ENCODE measurements at regions not wholly inside any gene's neighbourhood (a gene's known extent, or its start where the extent isn't known, plus 50 kb on each side); places are given as distances from the start of the nearest gene placed in this dataset.

DNA sequence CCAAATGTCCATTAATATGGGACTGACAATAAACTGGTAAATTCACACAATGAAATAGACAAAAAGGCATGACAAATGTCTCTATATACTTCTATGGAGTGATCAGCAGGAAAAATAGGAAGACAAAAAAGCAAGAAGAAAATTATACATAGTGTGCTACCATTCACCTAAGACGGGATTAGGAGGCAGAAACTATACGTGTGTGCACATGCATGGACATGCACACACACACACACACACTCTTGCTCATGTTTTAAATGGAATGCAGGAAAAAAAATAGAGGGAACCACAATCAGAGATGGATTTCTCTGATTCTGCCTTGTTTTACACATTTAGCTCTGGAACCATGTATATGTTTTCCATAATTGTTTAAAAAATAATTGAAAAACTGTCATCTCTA, 119.0 kb downstream of the ZFAND4 start:
- no peaks in the 10 kb centered on the region for H3K9me3 Mint-ChIP-seq
- no peak overlapping the region for H3K27ac Mint-ChIP-seq
- TF ChIP-seq, protein P1, sequence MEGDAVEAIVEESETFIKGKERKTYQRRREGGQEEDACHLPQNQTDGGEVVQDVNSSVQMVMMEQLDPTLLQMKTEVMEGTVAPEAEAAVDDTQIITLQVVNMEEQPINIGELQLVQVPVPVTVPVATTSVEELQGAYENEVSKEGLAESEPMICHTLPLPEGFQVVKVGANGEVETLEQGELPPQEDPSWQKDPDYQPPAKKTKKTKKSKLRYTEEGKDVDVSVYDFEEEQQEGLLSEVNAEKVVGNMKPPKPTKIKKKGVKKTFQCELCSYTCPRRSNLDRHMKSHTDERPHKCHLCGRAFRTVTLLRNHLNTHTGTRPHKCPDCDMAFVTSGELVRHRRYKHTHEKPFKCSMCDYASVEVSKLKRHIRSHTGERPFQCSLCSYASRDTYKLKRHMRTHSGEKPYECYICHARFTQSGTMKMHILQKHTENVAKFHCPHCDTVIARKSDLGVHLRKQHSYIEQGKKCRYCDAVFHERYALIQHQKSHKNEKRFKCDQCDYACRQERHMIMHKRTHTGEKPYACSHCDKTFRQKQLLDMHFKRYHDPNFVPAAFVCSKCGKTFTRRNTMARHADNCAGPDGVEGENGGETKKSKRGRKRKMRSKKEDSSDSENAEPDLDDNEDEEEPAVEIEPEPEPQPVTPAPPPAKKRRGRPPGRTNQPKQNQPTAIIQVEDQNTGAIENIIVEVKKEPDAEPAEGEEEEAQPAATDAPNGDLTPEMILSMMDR (IDR thresholded peaks at IDR 0.05; ENCODE audit: unreplicated experiment in 3 of 3) = no peak
- no peaks in the 10 kb centered on the region for H3K4me1 Mint-ChIP-seq
- H3K27me3 Mint-ChIP-seq (ENCODE audit: low read depth) = no peaks in the 10 kb centered on the region
- no peak overlapping the region for H3K4me3 Mint-ChIP-seq
- H3K36me3 Mint-ChIP-seq (ENCODE audit: low read depth) = peaks cover 3% of the 10 kb centered on the region

DNA sequence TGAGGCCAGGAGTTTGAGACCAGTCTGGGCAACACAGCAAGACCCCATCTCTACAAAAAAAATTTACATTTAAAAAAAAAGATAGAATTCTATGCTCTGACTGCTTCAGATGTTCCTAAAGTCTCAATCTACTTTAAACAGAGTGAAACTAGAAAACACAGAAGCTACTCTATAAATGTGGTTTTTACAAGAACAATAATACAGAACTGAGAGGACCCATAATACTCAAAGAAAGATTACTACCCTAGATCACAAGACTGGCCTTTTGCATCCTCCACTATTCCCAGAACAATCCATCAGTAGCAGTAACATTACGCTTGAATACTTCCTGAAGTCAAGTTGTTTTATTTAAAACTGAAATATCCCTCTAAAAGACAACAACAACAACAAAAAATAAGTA, 119.4 kb downstream of the ZFAND4 start:
- Mint-ChIP-seq H3K9me3 (no peaks in the 10 kb centered on the region), H3K36me3 (ENCODE audit: low read depth) (peaks cover 6% of the 10 kb centered on the region), H3K4me3 (no peak overlapping the region), H3K27me3 (ENCODE audit: low read depth) (no peaks in the 10 kb centered on the region), H3K4me1 (no peaks in the 10 kb centered on the region), H3K27ac (no peak overlapping the region)
- TF ChIP-seq, protein P1 (IDR thresholded peaks at IDR 0.05; ENCODE audit: unreplicated experiment in 3 of 3) = no peak

DNA sequence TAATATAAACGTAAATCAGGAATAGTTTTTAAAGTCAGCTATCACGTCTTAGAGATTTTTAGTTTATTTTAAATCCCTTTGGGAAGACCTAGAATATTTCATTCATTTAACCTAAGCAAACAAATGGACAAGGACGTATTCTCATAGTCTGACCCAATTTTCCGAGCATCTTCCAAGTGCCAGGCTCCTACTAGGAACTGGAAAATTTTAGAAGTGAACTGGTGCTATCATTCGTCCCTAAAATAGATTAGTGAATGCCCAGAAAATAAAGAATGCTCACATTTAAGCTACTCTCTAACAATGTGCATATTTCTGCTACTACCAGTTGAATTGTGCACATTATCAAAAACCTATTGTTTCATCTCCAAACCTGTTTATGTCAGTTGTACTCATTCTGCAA, 120.1 kb downstream of the ZFAND4 start:
- TF ChIP-seq, protein P1 (IDR thresholded peaks at IDR 0.05; ENCODE audit: unreplicated experiment in 3 of 3) = no peak
- H3K27ac Mint-ChIP-seq = no peak overlapping the region
- H3K4me3 Mint-ChIP-seq = no peak overlapping the region
- no peaks in the 10 kb centered on the region for H3K4me1 Mint-ChIP-seq
- H3K27me3 Mint-ChIP-seq (ENCODE audit: low read depth) = no peaks in the 10 kb centered on the region
- no peaks in the 10 kb centered on the region for H3K9me3 Mint-ChIP-seq
- H3K36me3 Mint-ChIP-seq (ENCODE audit: low read depth) = peaks cover 8% of the 10 kb centered on the region

DNA sequence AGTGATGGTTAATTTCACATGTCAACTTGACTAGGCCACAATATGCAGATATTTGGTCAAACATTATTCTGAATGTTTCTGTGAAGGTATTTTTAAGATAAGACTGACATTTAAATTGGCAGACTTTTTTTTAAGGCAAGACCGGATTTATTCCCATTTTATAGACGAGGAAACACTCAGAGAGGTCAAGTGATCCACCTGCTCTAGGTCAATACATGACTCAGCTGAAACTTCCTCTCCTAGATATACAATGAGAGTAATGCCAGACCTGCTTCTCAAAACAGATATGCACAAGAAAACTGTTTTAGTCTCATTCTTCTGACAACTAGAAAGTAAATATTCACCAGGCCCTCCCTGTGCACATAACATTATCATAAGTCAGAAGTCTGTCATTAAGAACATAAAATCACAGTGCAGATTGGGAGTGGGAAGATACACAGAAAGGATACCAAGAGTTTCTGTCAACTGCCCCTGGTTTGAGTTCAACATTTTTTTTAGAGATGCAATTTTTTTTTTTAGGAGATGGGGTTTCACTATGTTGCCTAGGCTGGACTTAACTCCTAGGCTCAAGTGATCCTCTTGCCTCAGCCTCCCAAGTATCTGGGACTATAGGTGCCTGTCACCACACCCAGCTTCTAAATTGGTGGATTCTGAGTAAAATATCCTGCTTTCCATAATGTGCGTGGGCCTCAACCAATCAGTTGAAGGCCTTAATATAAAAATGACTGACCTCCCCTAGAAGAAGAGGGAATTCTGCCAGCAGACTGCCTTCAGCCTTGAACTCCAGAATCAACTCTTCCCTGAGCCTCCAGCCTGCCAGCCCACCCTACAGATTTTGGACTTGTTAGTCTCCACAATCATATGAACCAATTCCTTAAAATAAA, 121.4 kb downstream of the ZFAND4 start:
- no peaks in the 10 kb centered on the region for H3K27me3 Mint-ChIP-seq (ENCODE audit: low read depth)
- H3K4me3 Mint-ChIP-seq = no peak overlapping the region
- TF ChIP-seq, protein P1 (IDR thresholded peaks at IDR 0.05; ENCODE audit: unreplicated experiment in 3 of 3) = no peak
- peaks cover 8% of the 10 kb centered on the region for H3K36me3 Mint-ChIP-seq (ENCODE audit: low read depth)
- H3K27ac Mint-ChIP-seq = no peak overlapping the region
- H3K9me3 Mint-ChIP-seq = no peaks in the 10 kb centered on the region
- H3K4me1 Mint-ChIP-seq = no peaks in the 10 kb centered on the region

DNA sequence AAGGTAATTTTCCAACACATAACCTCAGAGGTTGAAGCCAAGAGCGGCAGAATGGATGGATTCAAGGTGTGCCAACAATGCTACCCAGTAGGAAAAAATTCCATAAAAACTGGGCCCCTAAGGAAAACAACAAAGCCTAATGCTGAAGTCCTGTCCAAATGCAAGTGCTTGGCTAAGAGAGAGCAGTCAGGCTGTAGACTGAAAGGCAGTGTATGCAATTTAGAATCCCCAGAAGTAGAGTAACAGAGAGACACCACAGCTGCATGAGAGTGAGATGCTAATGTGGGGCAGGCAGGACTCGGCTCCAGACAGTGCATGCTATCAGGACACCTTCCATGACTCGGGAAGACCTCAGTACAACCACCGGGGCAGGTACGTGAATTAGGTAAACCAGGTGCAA, 124.5 kb downstream of the ZFAND4 start:
- no peaks in the 10 kb centered on the region for H3K4me1 Mint-ChIP-seq
- no peak overlapping the region for H3K4me3 Mint-ChIP-seq
- TF ChIP-seq, protein P1 (IDR thresholded peaks at IDR 0.05; ENCODE audit: unreplicated experiment in 3 of 3) = no peak
- no peaks in the 10 kb centered on the region for H3K27me3 Mint-ChIP-seq (ENCODE audit: low read depth)
- H3K9me3 Mint-ChIP-seq = no peaks in the 10 kb centered on the region
- H3K27ac Mint-ChIP-seq = no peak overlapping the region
- H3K36me3 Mint-ChIP-seq (ENCODE audit: low read depth) = peaks cover 8% of the 10 kb centered on the region

DNA sequence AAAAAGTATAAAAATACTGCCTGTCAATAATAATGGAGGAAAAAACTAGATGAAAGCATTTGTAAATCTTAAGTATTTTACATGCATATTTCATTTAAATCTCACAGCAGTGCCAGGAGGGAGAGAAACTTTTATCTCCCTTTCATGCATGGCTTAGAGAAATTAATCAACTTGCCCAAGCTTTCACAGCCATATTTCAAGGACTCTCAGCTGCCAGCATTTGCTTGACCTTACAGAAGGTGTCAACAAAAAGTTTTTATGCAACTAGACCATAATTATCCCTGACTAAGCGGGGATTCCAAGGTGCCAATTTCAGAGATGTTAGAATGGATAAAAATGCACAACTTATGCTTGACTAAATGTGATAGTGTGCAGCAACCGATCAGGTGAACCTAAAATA, 125.4 kb downstream of the ZFAND4 start:
- no peak overlapping the region for H3K4me3 Mint-ChIP-seq
- peaks cover 8% of the 10 kb centered on the region for H3K36me3 Mint-ChIP-seq (ENCODE audit: low read depth)
- no peak overlapping the region for H3K27ac Mint-ChIP-seq
- no peaks in the 10 kb centered on the region for H3K27me3 Mint-ChIP-seq (ENCODE audit: low read depth)
- TF ChIP-seq, protein P1 (IDR thresholded peaks at IDR 0.05; ENCODE audit: unreplicated experiment in 3 of 3) = no peak
- no peaks in the 10 kb centered on the region for H3K9me3 Mint-ChIP-seq
- no peaks in the 10 kb centered on the region for H3K4me1 Mint-ChIP-seq

Measured in nephron (organoid).